ENCODE measurements at regions not wholly inside any gene's neighbourhood (a gene's known extent, or its start where the extent isn't known, plus 50 kb on each side); places are given as distances from the start of the nearest gene placed in this dataset.
A peak's percentile ranks its signal among the peaks of the same experiment; 100 is the strongest.

GRCh38 chr1:243938208-243938607 lies 88.2 kb upstream of the AKT3 start:
- H3K36me3 Mint-ChIP-seq (ENCODE audit: low read depth): no peaks in the 10 kb centered on the region
- H3K4me1 Mint-ChIP-seq (ENCODE audit: low read depth): peaks cover 8% of the 10 kb centered on the region
- H3K9me3 Mint-ChIP-seq: no peaks in the 10 kb centered on the region
- H3K27ac Mint-ChIP-seq: no peak overlapping the region
- H3K4me3 Mint-ChIP-seq: no peak overlapping the region
- intact Hi-C loops (cut with micrococcal nuclease): no loop called here
- peaks cover 1% of the 10 kb centered on the region for H3K27me3 Mint-ChIP-seq

GRCh38 chr1:243933495-243933894 lies 83.5 kb upstream of the AKT3 start:
- H3K36me3 Mint-ChIP-seq (ENCODE audit: low read depth): no peaks in the 10 kb centered on the region
- peaks cover 10% of the 10 kb centered on the region for H3K27me3 Mint-ChIP-seq
- intact Hi-C loops (cut with micrococcal nuclease): no loop called here
- H3K4me3 Mint-ChIP-seq: no peak overlapping the region
- no peak overlapping the region for H3K27ac Mint-ChIP-seq
- no peaks in the 10 kb centered on the region for H3K4me1 Mint-ChIP-seq (ENCODE audit: low read depth)
- no peaks in the 10 kb centered on the region for H3K9me3 Mint-ChIP-seq

GRCh38 chr1:243931957-243932356 lies 81.9 kb upstream of the AKT3 start:
- peaks cover 10% of the 10 kb centered on the region for H3K27me3 Mint-ChIP-seq
- intact Hi-C loops (cut with micrococcal nuclease): no loop called here
- H3K27ac Mint-ChIP-seq: no peak overlapping the region
- no peaks in the 10 kb centered on the region for H3K36me3 Mint-ChIP-seq (ENCODE audit: low read depth)
- no peaks in the 10 kb centered on the region for H3K9me3 Mint-ChIP-seq
- H3K4me3 Mint-ChIP-seq: no peak overlapping the region
- no peaks in the 10 kb centered on the region for H3K4me1 Mint-ChIP-seq (ENCODE audit: low read depth)

GRCh38 chr1:243930822-243931671 lies 81.0 kb upstream of the AKT3 start:
- intact Hi-C loops (cut with micrococcal nuclease): no loop called here
- peaks cover 10% of the 10 kb centered on the region for H3K27me3 Mint-ChIP-seq
- H3K36me3 Mint-ChIP-seq (ENCODE audit: low read depth): no peaks in the 10 kb centered on the region
- no peaks in the 10 kb centered on the region for H3K4me1 Mint-ChIP-seq (ENCODE audit: low read depth)
- H3K4me3 Mint-ChIP-seq: no peak overlapping the region
- no peak overlapping the region for H3K27ac Mint-ChIP-seq
- H3K9me3 Mint-ChIP-seq: no peaks in the 10 kb centered on the region

GRCh38 chr1:243927381-243927780 lies 77.3 kb upstream of the AKT3 start:
- Mint-ChIP-seq H3K4me1 (ENCODE audit: low read depth) (peaks cover 29% of the 10 kb centered on the region), H3K9me3 (no peaks in the 10 kb centered on the region)

GRCh38 chr1:243926803-243927245 lies 76.8 kb upstream of the AKT3 start:
- Mint-ChIP-seq H3K27me3 (peaks cover 1% of the 10 kb centered on the region), H3K4me3 (no peak overlapping the region), H3K9me3 (no peaks in the 10 kb centered on the region), H3K36me3 (ENCODE audit: low read depth) (no peaks in the 10 kb centered on the region), H3K4me1 (ENCODE audit: low read depth) (peaks cover 29% of the 10 kb centered on the region), H3K27ac (no peak overlapping the region)
- intact Hi-C loops (cut with micrococcal nuclease): no loop called here

More at GRCh38 chr1:243927381-243927780, 77.3 kb upstream of the AKT3 start:
- peaks cover 4% of the 10 kb centered on the region for H3K27me3 Mint-ChIP-seq
- H3K4me3 Mint-ChIP-seq: no peak overlapping the region
- no peaks in the 10 kb centered on the region for H3K36me3 Mint-ChIP-seq (ENCODE audit: low read depth)
- intact Hi-C loops (cut with micrococcal nuclease): no loop called here
- H3K27ac Mint-ChIP-seq: no peak overlapping the region

- intact Hi-C loops (cut with micrococcal nuclease): no loop called here
- H3K4me3 Mint-ChIP-seq: no peak overlapping the region
- no peak overlapping the region for H3K27ac Mint-ChIP-seq
- peaks cover 31% of the 10 kb centered on the region for H3K4me1 Mint-ChIP-seq (ENCODE audit: low read depth)
- H3K9me3 Mint-ChIP-seq: no peaks in the 10 kb centered on the region
- H3K36me3 Mint-ChIP-seq (ENCODE audit: low read depth): no peaks in the 10 kb centered on the region
- H3K27me3 Mint-ChIP-seq: peaks cover 1% of the 10 kb centered on the region
Measured at GRCh38 chr1:243926299-243926698, 76.3 kb upstream of the AKT3 start.

GRCh38 chr1:243924588-243925349 lies 74.7 kb upstream of the AKT3 start:
- intact Hi-C loops (cut with micrococcal nuclease): no loop called here
- H3K27ac Mint-ChIP-seq: no peak overlapping the region
- H3K4me3 Mint-ChIP-seq: no peak overlapping the region
- H3K4me1 Mint-ChIP-seq (ENCODE audit: low read depth): peaks cover 39% of the 10 kb centered on the region
- H3K36me3 Mint-ChIP-seq (ENCODE audit: low read depth): no peaks in the 10 kb centered on the region
- H3K9me3 Mint-ChIP-seq: no peaks in the 10 kb centered on the region
- peaks cover 1% of the 10 kb centered on the region for H3K27me3 Mint-ChIP-seq

- Mint-ChIP-seq H3K4me1 (ENCODE audit: low read depth) (peaks cover 39% of the 10 kb centered on the region), H3K9me3 (no peaks in the 10 kb centered on the region), H3K4me3 (no peak overlapping the region), H3K27ac (no peak overlapping the region), H3K27me3 (peaks cover 3% of the 10 kb centered on the region), H3K36me3 (ENCODE audit: low read depth) (no peaks in the 10 kb centered on the region)
- intact Hi-C loops (cut with micrococcal nuclease): no loop called here
Measured at GRCh38 chr1:243924188-243924587, 74.1 kb upstream of the AKT3 start.

- Mint-ChIP-seq H3K27me3 (peaks cover 6% of the 10 kb centered on the region), H3K4me1 (ENCODE audit: low read depth) (peaks cover 39% of the 10 kb centered on the region), H3K9me3 (no peaks in the 10 kb centered on the region), H3K27ac (no peak overlapping the region), H3K4me3 (no peak overlapping the region), H3K36me3 (ENCODE audit: low read depth) (no peaks in the 10 kb centered on the region)
- intact Hi-C loops (cut with micrococcal nuclease): no loop called here
Measured at GRCh38 chr1:243923292-243924171, 73.5 kb upstream of the AKT3 start.

- intact Hi-C loops (cut with micrococcal nuclease): no loop called here
- Mint-ChIP-seq H3K4me3 (no peak overlapping the region), H3K36me3 (ENCODE audit: low read depth) (no peaks in the 10 kb centered on the region), H3K9me3 (no peaks in the 10 kb centered on the region), H3K27ac (no peak overlapping the region), H3K4me1 (ENCODE audit: low read depth) (peaks cover 59% of the 10 kb centered on the region), H3K27me3 (peaks cover 28% of the 10 kb centered on the region)
Measured at GRCh38 chr1:243921111-243921510, 71.1 kb upstream of the AKT3 start.

- Mint-ChIP-seq H3K27me3 (peaks cover 42% of the 10 kb centered on the region), H3K4me3 (peak overlapping the region; percentile 73), H3K4me1 (ENCODE audit: low read depth) (peaks cover 34% of the 10 kb centered on the region), H3K9me3 (no peaks in the 10 kb centered on the region), H3K27ac (no peak overlapping the region), H3K36me3 (ENCODE audit: low read depth) (no peaks in the 10 kb centered on the region)
- intact Hi-C loops (cut with micrococcal nuclease): no loop called here
Measured at GRCh38 chr1:243917863-243918565, 68.0 kb upstream of the AKT3 start.

GRCh38 chr1:243917177-243917862 lies 67.3 kb upstream of the AKT3 start:
- H3K36me3 Mint-ChIP-seq (ENCODE audit: low read depth): no peaks in the 10 kb centered on the region
- H3K4me1 Mint-ChIP-seq (ENCODE audit: low read depth): peaks cover 30% of the 10 kb centered on the region
- H3K9me3 Mint-ChIP-seq: no peaks in the 10 kb centered on the region
- intact Hi-C loops (cut with micrococcal nuclease): no loop called here
- H3K4me3 Mint-ChIP-seq: peak overlapping the region; percentile 73
- H3K27ac Mint-ChIP-seq: no peak overlapping the region
- peaks cover 42% of the 10 kb centered on the region for H3K27me3 Mint-ChIP-seq
